Astrocyte (in vitro differentiated cells and primary cell): ENCODE measurements at regions not wholly inside any gene's neighbourhood (a gene's known extent, or its start where the extent isn't known, plus 50 kb on each side); places are given as distances from the start of the nearest gene placed in this dataset.
"Not testable (repeated sequence)": the region's sequence is repeated elsewhere in the genome, so short reads cannot be mapped to it uniquely, and the experiment has no call there.

Experiments
- DNase-seq: peaks from one replicate; pipeline ENCODE4 v3.0.0-alpha.2; 2010; ENCODE audit warnings: low read depth
- FAIRE-seq: peaks from 2 replicates; lab custom pipeline; 2011; peaks lifted over from hg19 to GRCh38; lab: Jason Lieb, UNC
- H2AFZ ChIP-seq: 2 replicates; pipeline ENCODE4 v1.6.0; 2012; ENCODE audit warnings: low read depth, low read length, inconsistent platforms
- H3K27ac ChIP-seq: 2 replicates; pipeline ENCODE4 v1.5.1; 2011; ENCODE audit warnings: low read depth, low read length, inconsistent platforms
- H3K27me3 ChIP-seq: 2 replicates; pipeline ENCODE4 v1.6.0; 2011; ENCODE audit warnings: low read length, inconsistent platforms; ENCODE audit not compliant: insufficient read depth
- H3K36me3 ChIP-seq: 2 replicates; pipeline ENCODE4 v1.5.1; 2011; ENCODE audit warnings: low read length, inconsistent platforms; ENCODE audit not compliant: insufficient read depth
- H3K4me1 ChIP-seq: 2 replicates; pipeline ENCODE4 v1.5.1; 2011; ENCODE audit warnings: low read length, inconsistent platforms; ENCODE audit not compliant: insufficient read depth
- H3K4me2 ChIP-seq: 2 replicates; pipeline ENCODE4 v1.6.0; 2012; ENCODE audit warnings: low read length, inconsistent platforms
- H3K4me3 ChIP-seq: 2 replicates; pipeline ENCODE4 v1.5.1; 2011; ENCODE audit warnings: low read depth, mild to moderate bottlenecking, low read length, inconsistent platforms; ENCODE audit not compliant: insufficient read depth
- H3K79me2 ChIP-seq: 2 replicates; pipeline ENCODE4 v1.6.0; 2012; ENCODE audit warnings: mild to moderate bottlenecking, low read length, inconsistent platforms; ENCODE audit not compliant: insufficient read depth
- H3K9ac ChIP-seq: 2 replicates; pipeline ENCODE4 v1.6.0; 2012; ENCODE audit warnings: mild to moderate bottlenecking, low read length, inconsistent platforms
- H3K9me3 ChIP-seq: 2 replicates; pipeline ENCODE4 v1.5.1; 2012; ENCODE audit warnings: low read depth, mild to moderate bottlenecking, low read length, inconsistent platforms; ENCODE audit not compliant: insufficient read depth
- H4K20me1 ChIP-seq: 2 replicates; pipeline ENCODE4 v1.6.0; 2012; ENCODE audit warnings: low read length, inconsistent platforms; ENCODE audit not compliant: insufficient read depth
- H3K27ac Mint-ChIP-seq: one replicate; pipeline ENCODE4 v1.8.0; 2021; ENCODE audit warnings: mild to moderate bottlenecking, mixed read lengths; ENCODE audit not compliant: unreplicated experiment
- H3K27me3 Mint-ChIP-seq: one replicate; pipeline ENCODE4 v1.8.0; 2021; ENCODE audit warnings: low read depth, mixed read lengths; ENCODE audit not compliant: unreplicated experiment
- H3K36me3 Mint-ChIP-seq: one replicate; pipeline ENCODE4 v1.8.0; 2021; ENCODE audit warnings: low read depth, mixed read lengths; ENCODE audit not compliant: unreplicated experiment
- H3K4me1 Mint-ChIP-seq: one replicate; pipeline ENCODE4 v1.8.0; 2021; ENCODE audit warnings: low read depth, mixed read lengths; ENCODE audit not compliant: unreplicated experiment
- H3K4me3 Mint-ChIP-seq: one replicate; pipeline ENCODE4 v1.8.0; 2021; ENCODE audit warnings: mild to moderate bottlenecking, moderate library complexity, mixed read lengths; ENCODE audit not compliant: unreplicated experiment
- H3K9me3 Mint-ChIP-seq: one replicate; pipeline ENCODE4 v1.8.0; 2021; ENCODE audit warnings: mild to moderate bottlenecking, mixed read lengths; ENCODE audit not compliant: unreplicated experiment
- CTCF ChIP-seq: IDR thresholded peaks from 2 replicates; pipeline ENCODE4 v1.5.1; 2011; ENCODE audit warnings: low read depth, mild to moderate bottlenecking, inconsistent platforms, low read length, moderate library complexity; ENCODE audit not compliant: insufficient read depth
- EZH2 ChIP-seq: IDR thresholded peaks from 2 replicates; pipeline ENCODE4 v1.6.1; 2012; ENCODE audit warnings: mild to moderate bottlenecking, low read length, inconsistent platforms; ENCODE audit not compliant: insufficient read depth

- no peaks in the 10 kb centered on the region for H4K20me1 ChIP-seq
- Mint-ChIP-seq H3K36me3 (no peaks in the 10 kb centered on the region), H3K27ac (no peak overlapping the region), H3K4me1 (no peaks in the 10 kb centered on the region), H3K27me3 (no peaks in the 10 kb centered on the region), H3K9me3 (peaks cover 26% of the 10 kb centered on the region), H3K4me3 (no peak overlapping the region)
- H3K4me3 ChIP-seq, result no peak overlapping the region
- no peaks in the 10 kb centered on the region for H3K36me3 ChIP-seq
- H3K4me2 ChIP-seq, result no peak overlapping the region
- H3K79me2 ChIP-seq, result no peaks in the 10 kb centered on the region
- peaks cover 7% of the 10 kb centered on the region for H3K9me3 ChIP-seq
- DNase-seq (no peak), FAIRE-seq (no peak)
- no peaks in the 10 kb centered on the region for H3K4me1 ChIP-seq
- H2AFZ ChIP-seq, result no peak overlapping the region
- H3K27ac ChIP-seq, result no peak overlapping the region
- TF ChIP-seq CTCF, result no peak
- TF ChIP-seq EZH2, result no peak
- no peaks in the 10 kb centered on the region for H3K27me3 ChIP-seq
- H3K9ac ChIP-seq, result no peak overlapping the region
Observed at GRCh38 chr15:22253676-22254408, 173.5 kb downstream of the OR4M2 start.

- H2AFZ ChIP-seq, H3K27me3 Mint-ChIP-seq, H3K79me2 ChIP-seq, H3K27me3 ChIP-seq, H3K27ac Mint-ChIP-seq, FAIRE-seq, H4K20me1 ChIP-seq, H3K36me3 ChIP-seq, H3K4me3 Mint-ChIP-seq, H3K36me3 Mint-ChIP-seq, H3K4me3 ChIP-seq, H3K27ac ChIP-seq, H3K4me2 ChIP-seq, DNase-seq, H3K9me3 ChIP-seq, H3K9ac ChIP-seq, H3K4me1 ChIP-seq, H3K4me1 Mint-ChIP-seq: not testable (repeated sequence)
- H3K9me3 Mint-ChIP-seq, result peaks cover 28% of the 10 kb centered on the region
Observed at GRCh38 chr15:22254409-22255045, 174.2 kb downstream of the OR4M2 start.

GRCh38 chr15:22255606-22256005 lies 175.3 kb downstream of the OR4M2 start:
- H3K4me2 ChIP-seq, H3K27ac Mint-ChIP-seq, H3K79me2 ChIP-seq, H3K9me3 ChIP-seq, H3K4me1 ChIP-seq, H2AFZ ChIP-seq, H4K20me1 ChIP-seq, H3K36me3 Mint-ChIP-seq, H3K4me3 Mint-ChIP-seq, H3K27me3 Mint-ChIP-seq, FAIRE-seq, H3K4me1 Mint-ChIP-seq, H3K9ac ChIP-seq, H3K36me3 ChIP-seq, DNase-seq, H3K27ac ChIP-seq, H3K27me3 ChIP-seq, H3K4me3 ChIP-seq: not testable (repeated sequence)
- peaks cover 33% of the 10 kb centered on the region for H3K9me3 Mint-ChIP-seq

GRCh38 chr15:22256389-22257046 lies 176.2 kb downstream of the OR4M2 start:
- H3K27ac ChIP-seq, H3K4me2 ChIP-seq, H3K4me3 Mint-ChIP-seq, H3K9me3 ChIP-seq, FAIRE-seq, H3K4me1 ChIP-seq, H3K79me2 ChIP-seq, H3K4me3 ChIP-seq, H3K27ac Mint-ChIP-seq, H3K27me3 Mint-ChIP-seq, H3K36me3 ChIP-seq, H3K36me3 Mint-ChIP-seq, H2AFZ ChIP-seq, H3K9ac ChIP-seq, H3K4me1 Mint-ChIP-seq, DNase-seq, H4K20me1 ChIP-seq, H3K27me3 ChIP-seq: not testable (repeated sequence)
- peaks cover 32% of the 10 kb centered on the region for H3K9me3 Mint-ChIP-seq
